Ascending aorta (tissue), 2 donors: ENCODE measurements at regions not wholly inside any gene's neighbourhood (a gene's known extent, or its start where the extent isn't known, plus 50 kb on each side); places are given as distances from the start of the nearest gene placed in this dataset.

Source experiments
- DNase-seq, 2 donors: peaks; one replicate each; pipeline ENCODE4 v3.0.0-alpha.2; 2019; ENCODE audit warnings: low spot score in 2 of 2
- H3K27ac ChIP-seq, 2 donors: fragments of 200-600 bp; sonication (generic); one replicate each; pipeline ENCODE4 v1.5.1; 2016 to 2017; ENCODE audit warnings: mild to moderate bottlenecking in 1 of 2
- H3K27me3 ChIP-seq: fragments of 200-600 bp; sonication (generic); one replicate; pipeline ENCODE4 v1.5.1; 2017
- H3K36me3 ChIP-seq, 2 donors: fragments of 200-600 bp; sonication (generic); one replicate each; pipeline ENCODE4 v1.5.1; 2016
- H3K4me1 ChIP-seq, 2 donors: fragments of 200-600 bp; sonication (generic); one replicate each; pipeline ENCODE4 v1.5.1; 2016 to 2017; ENCODE audit warnings: mild to moderate bottlenecking in 1 of 2
- H3K4me3 ChIP-seq, 2 donors: fragments of 200-600 bp; sonication (generic); one replicate each; pipeline ENCODE4 v1.5.1; 2016 to 2017; ENCODE audit warnings: mild to moderate bottlenecking in 1 of 2
- H3K9me3 ChIP-seq, 2 donors: fragments of 200-600 bp; sonication (generic); one replicate each; pipeline ENCODE4 v1.5.1; 2016
- CTCF ChIP-seq, 3 experiments: fragments of 200-600 bp in 2 of 3; fragments of 450-650 bp in 1 of 3; sonication (generic) in 2 of 3; IDR thresholded peaks; one replicate each; pipeline ENCODE4 v1.5.1; 2016 to 2019; ENCODE audit warnings: antibody characterized with exemption in 3 of 3, mild to moderate bottlenecking in 1 of 3, moderate library complexity in 1 of 3
- intact Hi-C: fragments of 100-400 bp; cut with DNase I; formaldehyde crosslinking; loops from one replicate; pipeline ENCODE4 v1.15.1; 2023

- Histone ChIP-seq H3K4me1 (no peaks in the 10 kb centered on the region), H3K27me3 (no peaks in the 10 kb centered on the region), H3K36me3 (no peaks in the 10 kb centered on the region), H3K27ac (no peak overlapping the region), H3K9me3 (no peaks in the 10 kb centered on the region), H3K4me3 (no peak overlapping the region)
- TF ChIP-seq CTCF (IDR thresholded peaks at IDR 0.05) = no peak
- intact Hi-C loops = no loop called here
- no peak for DNase-seq
Observed at GRCh38 chr2:241980193-241980592, 110.7 kb downstream of the RTP5 start.

- Histone ChIP-seq H3K9me3 (no peaks in the 10 kb centered on the region), H3K27ac (no peak overlapping the region), H3K4me1 (no peaks in the 10 kb centered on the region), H3K27me3 (no peaks in the 10 kb centered on the region), H3K36me3 (no peaks in the 10 kb centered on the region), H3K4me3 (no peak overlapping the region)
- peak in 1 of 2 donors; percentile 40 for DNase-seq
- no peak for TF ChIP-seq CTCF (IDR thresholded peaks at IDR 0.05)
- intact Hi-C loops = no loop called here
Observed at GRCh38 chr2:241981076-241981700, 111.7 kb downstream of the RTP5 start.

- Histone ChIP-seq H3K9me3 (no peaks in the 10 kb centered on the region), H3K27ac (no peak overlapping the region), H3K4me3 (no peak overlapping the region), H3K36me3 (no peaks in the 10 kb centered on the region), H3K4me1 (no peaks in the 10 kb centered on the region), H3K27me3 (no peaks in the 10 kb centered on the region)
- no peak for DNase-seq
- intact Hi-C loops = no loop called here
- TF ChIP-seq CTCF (IDR thresholded peaks at IDR 0.05) = no peak
Observed at GRCh38 chr2:241982706-241983570, 113.4 kb downstream of the RTP5 start.

GRCh38 chr2:241983571-241984270 is 114.2 kb downstream of the RTP5 start:
- Histone ChIP-seq H3K4me3 (no peak overlapping the region), H3K36me3 (no peaks in the 10 kb centered on the region), H3K4me1 (no peaks in the 10 kb centered on the region), H3K27me3 (no peaks in the 10 kb centered on the region), H3K27ac (no peak overlapping the region), H3K9me3 (no peaks in the 10 kb centered on the region)
- intact Hi-C loops = no loop called here
- no peak for DNase-seq
- no peak for TF ChIP-seq CTCF (IDR thresholded peaks at IDR 0.05)

- DNase-seq = no peak
- no peaks in the 10 kb centered on the region for H3K4me1 ChIP-seq
- H3K4me3 ChIP-seq = no peak overlapping the region
- no peaks in the 10 kb centered on the region for H3K27me3 ChIP-seq
- H3K27ac ChIP-seq = no peak overlapping the region
- TF ChIP-seq CTCF (IDR thresholded peaks at IDR 0.05) = no peak
- intact Hi-C loops = no loop called here
- H3K36me3 ChIP-seq = no peaks in the 10 kb centered on the region
- no peaks in the 10 kb centered on the region for H3K9me3 ChIP-seq
Observed at GRCh38 chr2:241984271-241984655, 114.7 kb downstream of the RTP5 start.
